GM18499 (cell line): ENCODE measurements at regions not wholly inside any gene's neighbourhood (a gene's known extent, or its start where the extent isn't known, plus 50 kb on each side); places are given as distances from the start of the nearest gene placed in this dataset.

Experiments used
- ATAC-seq: cut with Tn5 transposase; IDR thresholded peaks from one replicate; pipeline ENCODE4 v1.9.1; 2021; ENCODE audit warnings: moderate number of reproducible peaks; ENCODE audit not compliant: insufficient read depth, unreplicated experiment

- ATAC-seq: no peak
Measured at GRCh38 chr4:31964685-31965084, 1244.5 kb downstream of the PCDH7 start.

GRCh38 chr4:31968842-31969241, 1248.7 kb downstream of the PCDH7 start:
- ATAC-seq: no peak

- ATAC-seq: no peak
Measured at GRCh38 chr4:31974490-31975002, 1254.4 kb downstream of the PCDH7 start.

- ATAC-seq: no peak
Measured at GRCh38 chr4:31979988-31980387, 1259.8 kb downstream of the PCDH7 start.

- no peak for ATAC-seq
Measured at GRCh38 chr4:31983246-31983645, 1263.1 kb downstream of the PCDH7 start.

GRCh38 chr4:31983677-31984076, 1263.5 kb downstream of the PCDH7 start:
- ATAC-seq: no peak

GRCh38 chr4:31984872-31985271, 1264.7 kb downstream of the PCDH7 start:
- ATAC-seq: no peak

GRCh38 chr4:31995943-31996901, 1276.1 kb downstream of the PCDH7 start:
- no peak for ATAC-seq

GRCh38 chr4:31998807-31999206, 1278.6 kb downstream of the PCDH7 start:
- ATAC-seq: no peak

GRCh38 chr4:31999848-32000247, 1279.7 kb downstream of the PCDH7 start:
- ATAC-seq: no peak

- ATAC-seq: no peak
Measured at GRCh38 chr4:32000846-32001488, 1280.8 kb downstream of the PCDH7 start.

GRCh38 chr4:32002037-32002747, 1282.0 kb downstream of the PCDH7 start:
- ATAC-seq: no peak

- ATAC-seq: no peak
Measured at GRCh38 chr4:32003548-32003947, 1283.4 kb downstream of the PCDH7 start.

GRCh38 chr4:32010221-32010620, 1290.1 kb downstream of the PCDH7 start:
- ATAC-seq: no peak

GRCh38 chr4:32022071-32022470, 1301.9 kb downstream of the PCDH7 start:
- ATAC-seq: no peak

GRCh38 chr4:32025851-32026459, 1305.8 kb downstream of the PCDH7 start:
- no peak for ATAC-seq

- no peak for ATAC-seq
Measured at GRCh38 chr4:32030406-32030805, 1310.2 kb downstream of the PCDH7 start.

- ATAC-seq: no peak
Measured at GRCh38 chr4:32031026-32031425, 1310.9 kb downstream of the PCDH7 start.

GRCh38 chr4:32032136-32032672, 1312.0 kb downstream of the PCDH7 start:
- ATAC-seq: no peak

- no peak for ATAC-seq
Measured at GRCh38 chr4:32037399-32037798, 1317.2 kb downstream of the PCDH7 start.
